Activated CD4-positive, alpha-beta T cell treated with anti-CD3 and anti-CD28 coated beads, Interleukin-2, amount 10 ng/mL, durations not matched to agents 24 days and 14 days (primary cell): ENCODE measurements at regions not wholly inside any gene's neighbourhood (a gene's known extent, or its start where the extent isn't known, plus 50 kb on each side); places are given as distances from the start of the nearest gene placed in this dataset.
"Not testable (repeated sequence)": the region's sequence is repeated elsewhere in the genome, so short reads cannot be mapped to it uniquely, and the experiment has no call there.

Source experiments
- DNase-seq: peaks from one replicate; pipeline ENCODE4 v3.0.0; 2022
- H3K27ac Mint-ChIP-seq: one replicate; pipeline ENCODE4 v1.8.0; 2022; ENCODE audit warnings: mild to moderate bottlenecking, mixed read lengths
- H3K27me3 Mint-ChIP-seq: one replicate; pipeline ENCODE4 v1.8.0; 2022; ENCODE audit warnings: mixed read lengths
- H3K36me3 Mint-ChIP-seq: one replicate; pipeline ENCODE4 v1.8.0; 2022; ENCODE audit warnings: low read depth, mild to moderate bottlenecking, mixed read lengths
- H3K4me1 Mint-ChIP-seq: one replicate; pipeline ENCODE4 v1.8.0; 2021; ENCODE audit warnings: mixed read lengths
- H3K4me3 Mint-ChIP-seq: one replicate; pipeline ENCODE4 v1.8.0; 2022; ENCODE audit warnings: mild to moderate bottlenecking, moderate library complexity, mixed read lengths
- H3K9me3 Mint-ChIP-seq: one replicate; pipeline ENCODE4 v1.8.0; 2021; ENCODE audit warnings: mixed read lengths
- intact Hi-C: fragments of 100-400 bp; cut with micrococcal nuclease; formaldehyde crosslinking; loops from one replicate; pipeline ENCODE4 v1.15.1; 2023

DNA sequence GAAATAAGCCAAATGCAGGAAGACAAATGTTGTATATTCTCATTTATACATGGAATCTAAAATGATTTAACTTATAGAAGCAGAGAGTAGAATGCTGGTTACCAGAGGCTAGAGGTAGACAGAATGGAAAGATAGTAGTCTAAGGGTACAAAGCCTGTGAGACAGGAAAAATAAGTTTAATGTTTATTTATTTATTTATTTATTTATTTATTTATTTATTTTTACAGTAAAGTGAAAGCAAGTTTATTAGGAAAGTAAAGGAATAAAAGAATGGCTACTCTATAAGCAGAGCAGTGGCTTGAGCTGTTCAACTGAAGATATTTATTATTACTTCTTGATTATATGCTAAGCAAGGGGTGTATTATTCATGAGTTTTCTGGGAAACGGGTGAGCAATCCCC, 203.2 kb downstream of the LAS1L start:
- H3K36me3 Mint-ChIP-seq = no peaks in the 10 kb centered on the region
- no peaks in the 10 kb centered on the region for H3K27me3 Mint-ChIP-seq
- no peak for DNase-seq
- H3K27ac Mint-ChIP-seq = no peak overlapping the region
- no peaks in the 10 kb centered on the region for H3K9me3 Mint-ChIP-seq
- H3K4me1 Mint-ChIP-seq = no peaks in the 10 kb centered on the region
- intact Hi-C loops = no loop called here
- no peak overlapping the region for H3K4me3 Mint-ChIP-seq

DNA sequence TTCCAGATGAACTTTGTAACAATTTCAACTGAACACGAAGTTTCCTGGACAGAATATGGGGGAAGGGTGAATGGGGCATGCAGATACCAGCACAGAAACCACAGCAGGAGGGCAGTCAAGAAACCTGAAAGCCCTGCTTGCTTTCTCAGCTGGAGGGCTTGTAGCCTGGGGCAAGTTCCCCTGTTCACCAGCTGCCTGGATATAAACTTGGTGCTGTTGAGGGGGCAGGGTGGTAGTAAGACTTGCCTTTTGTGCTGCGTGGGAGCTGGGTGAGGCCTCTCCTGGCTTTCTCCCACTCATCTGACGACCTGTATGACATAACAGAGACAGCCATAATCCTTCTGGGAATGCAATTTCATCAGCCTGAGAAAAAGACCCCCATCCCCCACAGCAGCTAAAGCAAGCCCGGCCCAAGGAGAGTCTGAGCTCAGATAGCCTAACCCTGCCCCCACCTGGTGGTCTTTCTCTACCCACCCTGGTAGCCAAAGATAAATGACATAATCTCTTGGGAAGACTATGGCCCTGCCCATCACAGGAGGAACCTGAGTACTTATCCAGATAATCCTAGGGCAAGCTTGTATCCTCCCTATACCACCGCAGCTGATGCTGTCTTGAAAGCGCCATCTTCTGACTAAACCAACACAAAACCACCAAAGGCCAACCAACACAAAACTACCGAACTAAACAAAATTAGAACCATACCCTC, 234.3 kb downstream of the LAS1L start:
- Mint-ChIP-seq H3K27ac (no peak overlapping the region), H3K9me3 (peaks cover 3% of the 10 kb centered on the region), H3K27me3 (no peaks in the 10 kb centered on the region), H3K4me3 (no peak overlapping the region), H3K36me3 (no peaks in the 10 kb centered on the region), H3K4me1 (no peaks in the 10 kb centered on the region)
- intact Hi-C loops = no loop called here
- no peak for DNase-seq

DNA sequence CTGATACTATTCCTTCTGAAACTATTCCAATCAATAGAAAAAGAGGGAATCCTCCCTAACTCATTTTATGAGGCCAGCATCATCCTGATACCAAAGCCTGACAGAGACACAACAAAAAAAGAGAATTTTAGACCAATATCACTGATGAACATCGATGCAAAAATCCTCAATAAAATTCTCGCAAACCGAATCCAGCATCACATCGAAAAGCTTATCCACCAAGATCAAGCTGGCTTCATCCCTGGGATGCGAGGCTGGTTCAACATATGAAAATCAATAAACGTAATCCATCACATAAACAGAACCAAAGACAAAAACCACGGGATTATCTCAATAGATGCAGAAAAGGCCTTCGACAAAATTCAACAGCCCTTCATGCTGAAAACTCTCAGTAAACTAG, 251.7 kb downstream of the LAS1L start:
- H3K4me1 Mint-ChIP-seq, H3K36me3 Mint-ChIP-seq, H3K9me3 Mint-ChIP-seq, H3K27me3 Mint-ChIP-seq, DNase-seq, H3K4me3 Mint-ChIP-seq, intact Hi-C loops, H3K27ac Mint-ChIP-seq: not testable (repeated sequence)

DNA sequence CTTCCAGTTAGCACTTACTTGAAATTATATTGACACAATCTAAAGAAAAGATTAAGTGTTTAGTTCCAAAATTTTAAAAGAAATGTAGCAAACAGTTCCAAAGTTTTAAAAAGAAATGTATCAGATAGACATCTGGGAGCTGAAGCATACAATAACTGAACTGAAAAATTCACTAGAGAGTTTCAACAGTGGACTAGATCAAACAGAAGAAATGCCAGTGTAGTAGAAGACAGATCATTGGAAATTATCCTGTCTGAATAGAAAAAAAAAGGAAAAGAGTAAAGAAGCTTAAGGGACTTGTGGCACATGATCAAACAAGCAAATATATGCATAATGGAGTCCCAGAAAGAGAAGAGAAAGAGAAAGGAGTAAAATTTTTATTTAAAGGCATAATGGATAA, 261.4 kb downstream of the LAS1L start:
- Mint-ChIP-seq H3K4me1 (no peaks in the 10 kb centered on the region), H3K9me3 (peaks cover 3% of the 10 kb centered on the region), H3K4me3 (no peak overlapping the region), H3K27ac (no peak overlapping the region), H3K27me3 (no peaks in the 10 kb centered on the region), H3K36me3 (no peaks in the 10 kb centered on the region)
- no peak for DNase-seq
- intact Hi-C loops = no loop called here

DNA sequence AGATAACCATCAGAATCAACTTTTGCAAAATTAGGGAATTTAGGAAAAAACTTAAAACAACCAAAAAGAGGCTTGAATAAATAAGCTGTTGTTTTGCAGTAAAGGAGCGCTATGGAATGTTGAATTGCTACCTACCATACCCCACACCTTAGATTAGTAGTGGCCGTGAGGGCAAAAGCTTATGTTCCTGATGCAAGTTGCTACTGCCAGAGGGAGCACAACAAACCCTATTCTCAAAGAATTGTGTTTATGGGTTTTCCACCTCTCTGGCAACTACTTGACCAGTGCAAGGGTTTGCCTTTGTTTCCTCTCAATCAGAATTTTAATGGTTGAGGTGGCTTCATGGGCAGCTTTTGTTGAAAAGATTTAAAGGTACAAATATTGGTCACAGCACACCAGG, 268.1 kb downstream of the LAS1L start:
- intact Hi-C loops = no loop called here
- Mint-ChIP-seq H3K4me1 (no peaks in the 10 kb centered on the region), H3K36me3 (no peaks in the 10 kb centered on the region), H3K27me3 (no peaks in the 10 kb centered on the region), H3K27ac (no peak overlapping the region), H3K9me3 (no peaks in the 10 kb centered on the region), H3K4me3 (no peak overlapping the region)
- DNase-seq = no peak

DNA sequence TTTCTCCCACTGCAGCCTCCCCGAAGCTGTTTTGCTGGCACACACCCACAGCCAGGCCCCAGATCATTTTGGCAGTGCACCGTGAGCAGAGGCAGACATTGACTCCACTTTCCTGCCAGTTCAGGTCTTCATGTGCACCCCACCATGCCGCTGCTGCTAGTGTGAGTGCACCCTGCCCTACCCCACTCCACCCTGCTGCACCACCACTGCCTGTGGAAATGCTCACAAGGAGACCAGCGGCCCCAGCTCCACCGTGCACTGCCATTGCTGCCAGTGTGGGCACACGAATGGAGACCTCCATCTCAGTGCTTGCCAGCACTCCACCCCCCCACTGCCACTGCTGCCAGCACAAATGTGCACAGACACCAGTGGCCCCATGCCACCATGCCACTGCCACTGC, 277.6 kb upstream of the ZC4H2 start:
- no peak overlapping the region for H3K27ac Mint-ChIP-seq
- H3K27me3 Mint-ChIP-seq = no peaks in the 10 kb centered on the region
- no peak overlapping the region for H3K4me3 Mint-ChIP-seq
- H3K9me3 Mint-ChIP-seq = peaks cover 6% of the 10 kb centered on the region
- H3K36me3 Mint-ChIP-seq = no peaks in the 10 kb centered on the region
- no peak for DNase-seq
- intact Hi-C loops = no loop called here
- H3K4me1 Mint-ChIP-seq = no peaks in the 10 kb centered on the region

DNA sequence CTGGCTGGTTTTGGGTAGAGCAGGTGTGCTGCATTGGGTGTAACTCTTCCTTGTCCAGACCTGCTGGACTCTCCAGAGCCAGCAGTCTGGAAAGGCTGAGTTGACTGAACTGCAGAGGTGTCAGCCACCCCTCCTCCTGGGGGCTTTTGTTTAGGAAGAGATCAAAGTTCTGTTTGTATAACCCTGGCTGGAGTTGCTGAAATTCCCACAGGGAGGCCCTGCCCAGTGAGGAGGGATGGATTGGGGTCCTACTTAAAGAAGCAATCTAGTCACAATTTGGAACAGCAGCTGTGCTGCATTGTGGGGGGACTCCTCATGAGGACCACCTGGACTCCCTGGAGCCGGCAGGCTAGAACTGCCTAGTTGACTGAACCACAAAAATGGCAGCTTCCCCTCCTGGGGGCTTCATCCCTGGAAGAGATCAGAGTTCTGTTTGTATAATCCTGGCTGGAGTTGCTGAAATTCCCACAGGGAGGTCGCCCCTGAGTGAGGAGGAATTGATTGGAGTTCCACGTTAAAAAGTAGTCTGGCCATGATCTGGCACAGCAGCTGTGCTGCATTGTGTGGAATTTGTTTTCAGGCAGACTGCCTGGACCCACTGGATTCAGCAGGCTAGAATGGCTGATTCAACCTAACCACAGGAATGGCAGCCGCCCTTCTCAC, 264.9 kb upstream of the ZC4H2 start:
- Mint-ChIP-seq H3K36me3 (no peaks in the 10 kb centered on the region), H3K27ac (no peak overlapping the region), H3K4me1 (no peaks in the 10 kb centered on the region), H3K27me3 (no peaks in the 10 kb centered on the region), H3K4me3 (no peak overlapping the region), H3K9me3 (peaks cover 16% of the 10 kb centered on the region)
- DNase-seq = no peak
- intact Hi-C loops = no loop called here

DNA sequence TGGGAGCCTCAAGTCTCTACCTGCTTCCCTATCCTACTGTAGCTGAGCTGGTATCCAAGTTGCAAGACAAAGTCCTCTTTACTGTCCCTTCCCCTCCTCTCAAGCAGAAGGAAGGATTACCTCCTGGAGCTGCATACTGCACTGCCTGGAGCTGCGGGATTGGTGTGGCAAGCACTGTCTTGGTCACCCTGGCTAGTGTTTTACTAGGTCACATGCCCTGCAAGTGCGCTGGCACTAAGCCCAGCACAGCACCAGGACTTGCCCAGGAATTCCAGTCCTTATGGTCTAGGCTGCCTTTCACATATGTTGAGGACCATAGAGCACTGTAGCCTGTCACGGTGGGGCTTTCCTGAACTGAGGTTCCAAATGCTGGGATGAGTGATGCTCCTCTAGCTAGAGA, 227.3 kb upstream of the ZC4H2 start:
- intact Hi-C loops = no loop called here
- Mint-ChIP-seq H3K4me1 (no peaks in the 10 kb centered on the region), H3K27me3 (no peaks in the 10 kb centered on the region), H3K4me3 (no peak overlapping the region), H3K27ac (no peak overlapping the region), H3K9me3 (no peaks in the 10 kb centered on the region), H3K36me3 (no peaks in the 10 kb centered on the region)
- no peak for DNase-seq

DNA sequence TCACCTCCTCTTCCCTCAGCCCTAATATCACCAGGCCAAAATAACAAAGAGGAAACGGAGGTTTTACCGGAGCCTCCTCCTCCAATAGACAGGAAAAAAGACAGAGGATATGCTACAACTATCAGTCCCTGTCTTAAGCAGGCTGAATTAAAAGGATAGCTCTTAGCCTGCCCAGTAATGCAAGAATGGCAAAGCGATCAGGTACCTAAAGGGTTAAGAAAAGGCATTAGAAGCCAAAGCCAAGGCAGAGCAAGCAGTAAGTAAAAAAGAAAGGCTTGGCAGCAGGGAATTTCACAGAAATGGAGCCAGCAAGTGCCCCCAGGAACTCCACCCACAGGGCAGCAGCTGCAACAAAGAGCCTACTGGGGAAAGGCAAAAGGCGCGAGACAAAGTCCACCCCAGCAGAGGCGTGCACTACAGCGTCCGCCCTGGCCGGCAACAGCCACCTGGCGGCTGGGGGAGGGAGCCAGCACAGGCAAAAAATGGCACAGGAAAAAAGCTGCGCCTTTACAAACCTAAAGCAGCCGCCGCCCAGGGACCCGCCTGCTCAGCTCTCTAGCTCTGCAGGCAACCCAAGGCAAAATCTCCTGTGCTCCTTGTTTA, 220.6 kb upstream of the ZC4H2 start:
- no peak for DNase-seq
- intact Hi-C loops = no loop called here
- no peak overlapping the region for H3K27ac Mint-ChIP-seq
- no peaks in the 10 kb centered on the region for H3K4me1 Mint-ChIP-seq
- H3K27me3 Mint-ChIP-seq = no peaks in the 10 kb centered on the region
- peaks cover 11% of the 10 kb centered on the region for H3K9me3 Mint-ChIP-seq
- H3K36me3 Mint-ChIP-seq = no peaks in the 10 kb centered on the region
- no peak overlapping the region for H3K4me3 Mint-ChIP-seq

DNA sequence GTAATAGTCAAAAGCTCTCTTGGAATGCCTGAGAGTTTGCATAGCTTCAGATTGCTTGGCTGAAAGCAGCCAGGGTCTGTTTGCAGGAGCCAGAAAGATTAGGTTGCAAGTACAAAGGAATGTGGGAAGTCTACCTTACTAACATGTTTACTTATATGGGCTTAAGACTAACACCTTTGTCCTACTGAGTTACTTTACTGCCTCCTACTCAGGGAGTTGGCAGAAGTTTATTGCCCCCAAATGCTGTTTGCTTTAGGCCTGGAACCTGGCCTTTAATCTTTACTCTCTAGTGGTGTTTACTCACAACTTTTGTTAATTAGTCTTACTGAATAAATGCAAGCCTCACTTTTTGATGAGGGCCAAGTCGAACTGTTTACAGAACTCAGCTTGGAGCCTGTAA, 219.4 kb upstream of the ZC4H2 start:
- no peak overlapping the region for H3K27ac Mint-ChIP-seq
- no peaks in the 10 kb centered on the region for H3K27me3 Mint-ChIP-seq
- H3K36me3 Mint-ChIP-seq = no peaks in the 10 kb centered on the region

DNA sequence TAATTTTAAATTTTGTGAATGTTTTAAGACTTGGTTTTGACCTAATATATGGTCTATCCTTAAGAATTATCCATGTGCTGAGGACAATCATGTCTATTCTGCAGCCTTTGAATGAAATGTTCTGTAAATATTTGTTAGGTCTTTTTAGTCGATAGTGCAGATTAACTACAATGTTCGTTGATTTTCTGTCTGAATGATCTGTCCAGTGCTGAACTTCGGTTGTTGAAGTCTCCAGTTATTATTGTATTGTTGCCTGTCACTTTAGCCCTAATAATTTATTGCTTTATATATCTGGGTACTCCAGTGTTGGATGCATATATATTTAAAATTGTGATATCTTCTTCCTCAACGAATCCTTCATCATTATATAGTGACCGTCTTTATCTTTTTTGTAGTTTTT, 218.3 kb upstream of the ZC4H2 start:
- Mint-ChIP-seq H3K27me3 (no peaks in the 10 kb centered on the region), H3K4me1 (no peaks in the 10 kb centered on the region), H3K36me3 (no peaks in the 10 kb centered on the region), H3K27ac (no peak overlapping the region), H3K9me3 (peaks cover 11% of the 10 kb centered on the region), H3K4me3 (no peak overlapping the region)
- DNase-seq = no peak
- intact Hi-C loops = no loop called here

More for the DNA sequence above, 219.4 kb upstream of the ZC4H2 start:
- H3K4me1 Mint-ChIP-seq = no peaks in the 10 kb centered on the region
- DNase-seq = no peak
- intact Hi-C loops = no loop called here
- H3K4me3 Mint-ChIP-seq = no peak overlapping the region
- peaks cover 11% of the 10 kb centered on the region for H3K9me3 Mint-ChIP-seq

DNA sequence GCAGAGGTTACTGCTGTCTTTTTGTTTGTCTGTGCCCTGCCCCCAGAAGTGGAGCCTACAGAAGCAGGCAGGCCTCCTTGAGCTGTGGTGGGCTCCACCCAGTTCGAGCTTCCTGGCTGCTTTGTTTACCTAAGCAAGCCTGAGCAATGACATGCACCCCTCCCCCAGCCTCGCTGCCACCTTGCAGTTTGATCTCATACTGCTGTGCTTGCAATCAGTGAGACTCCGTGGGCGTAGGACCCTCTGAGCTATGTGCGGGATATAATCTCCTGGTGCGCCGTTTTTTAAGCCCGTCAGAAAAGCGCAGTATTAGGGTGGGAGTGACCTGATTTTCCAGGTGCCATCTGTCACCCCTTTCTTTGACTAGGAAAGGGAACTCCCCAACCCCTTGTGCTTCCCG, 187.1 kb upstream of the ZC4H2 start:
- DNase-seq, H3K27ac Mint-ChIP-seq, intact Hi-C loops, H3K4me1 Mint-ChIP-seq, H3K36me3 Mint-ChIP-seq, H3K27me3 Mint-ChIP-seq, H3K4me3 Mint-ChIP-seq: not testable (repeated sequence)
- peaks cover 14% of the 10 kb centered on the region for H3K9me3 Mint-ChIP-seq

DNA sequence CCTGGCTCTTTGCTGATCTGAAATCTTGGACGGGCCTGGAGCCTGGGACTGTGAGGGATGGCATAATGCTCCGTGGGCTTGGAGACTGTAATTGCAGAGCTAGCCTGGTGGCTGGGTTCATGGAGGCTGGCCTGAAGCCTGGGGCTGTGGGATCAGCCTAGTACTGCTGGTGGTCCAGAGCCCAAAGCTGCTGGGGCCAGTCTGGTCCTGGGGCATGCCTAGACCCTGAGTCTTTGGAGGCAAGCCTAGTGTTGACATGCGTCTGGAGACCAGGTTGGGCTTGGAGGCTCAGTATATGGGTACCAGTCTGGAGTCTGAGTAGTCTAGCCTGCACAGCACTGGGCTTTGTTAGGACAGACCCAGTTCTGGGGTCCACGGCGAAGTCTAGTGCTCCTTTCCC, 172.0 kb upstream of the ZC4H2 start:
- peaks cover 21% of the 10 kb centered on the region for H3K9me3 Mint-ChIP-seq
- intact Hi-C loops = no loop called here
- H3K4me1 Mint-ChIP-seq = no peaks in the 10 kb centered on the region
- no peak overlapping the region for H3K27ac Mint-ChIP-seq
- DNase-seq = no peak
- no peaks in the 10 kb centered on the region for H3K27me3 Mint-ChIP-seq
- H3K4me3 Mint-ChIP-seq = no peak overlapping the region
- H3K36me3 Mint-ChIP-seq = peaks cover 3% of the 10 kb centered on the region

DNA sequence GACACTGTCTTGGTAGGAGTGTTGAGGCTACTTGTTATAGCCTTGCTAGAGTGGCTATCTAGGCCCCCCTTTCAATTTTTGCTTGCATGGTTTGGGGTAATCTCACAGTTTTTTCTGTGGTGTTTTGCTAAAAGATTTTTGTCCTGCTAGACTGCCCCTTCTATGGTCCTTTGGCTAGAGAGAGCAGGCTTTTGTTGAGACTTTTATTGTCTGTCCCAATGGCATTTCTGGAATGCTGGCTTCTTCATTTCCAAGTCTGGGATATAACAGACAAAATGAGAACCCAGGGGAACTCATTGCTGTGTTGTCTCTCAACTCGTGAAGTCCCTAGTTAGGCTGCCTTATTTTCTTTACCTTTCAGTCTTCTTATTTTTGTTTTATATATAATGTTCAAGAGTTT, 160.2 kb upstream of the ZC4H2 start:
- no peak overlapping the region for H3K4me3 Mint-ChIP-seq
- no peaks in the 10 kb centered on the region for H3K27me3 Mint-ChIP-seq
- no peak for DNase-seq
- H3K27ac Mint-ChIP-seq = no peak overlapping the region
- H3K36me3 Mint-ChIP-seq = peaks cover 2% of the 10 kb centered on the region
- H3K4me1 Mint-ChIP-seq = no peaks in the 10 kb centered on the region
- H3K9me3 Mint-ChIP-seq = peaks cover 20% of the 10 kb centered on the region
- intact Hi-C loops = no loop called here
